PC-9 (cell line): ENCODE measurements at regions not wholly inside any gene's neighbourhood (a gene's known extent, or its start where the extent isn't known, plus 50 kb on each side); places are given as distances from the start of the nearest gene placed in this dataset.

Experiments
- BruUV-seq: library from RNA; stranded (reverse); fragments of 400-500 nt; replicated peaks from 2 replicates; lab custom pipeline; 2021; lab: Mats Ljungman, UMichigan
- CTCF ChIA-PET: fragments of 300-600 bp; sonication (Branson Sonifier 250); formaldehyde crosslinking; loops from one replicate; lab custom pipeline; 2022; ENCODE audit warnings: antibody characterized with exemption; lab: Charles Lee
- POLR2A ChIA-PET: fragments of 300-600 bp; sonication (Branson Sonifier 250); formaldehyde crosslinking; loops from one replicate; lab custom pipeline; 2022; ENCODE audit warnings: antibody characterized with exemption; ENCODE audit not compliant: unreplicated experiment; lab: Charles Lee
- DNase-seq, 2 experiments: peaks; one replicate each; pipeline versions ENCODE4 v3.0.0 to v3.0.0-alpha.2; 2015 to 2022; ENCODE audit warnings: mixed read lengths in 1 of 2
- H2AFZ ChIP-seq: fragments of 200-600 bp; sonication (generic); 2 replicates; pipeline ENCODE4 v1.8.1; 2017; ENCODE audit warnings: antibody characterized with exemption
- H3F3A ChIP-seq: fragments of 200-600 bp; sonication (generic); 2 replicates; pipeline ENCODE4 v1.8.1; 2017; ENCODE audit warnings: antibody characterized with exemption, mild to moderate bottlenecking, low read depth; ENCODE audit not compliant: insufficient read depth
- H3K27ac ChIP-seq: fragments of 200-600 bp; sonication (generic); 2 replicates; pipeline ENCODE4 v1.6.1; 2016; ENCODE audit warnings: mixed run types
- H3K27me3 ChIP-seq: fragments of 200-600 bp; sonication (generic); 2 replicates; pipeline ENCODE4 v1.6.1; 2016; ENCODE audit warnings: low read depth, mixed run types; ENCODE audit not compliant: insufficient read depth
- H3K36me3 ChIP-seq: fragments of 200-600 bp; sonication (generic); 2 replicates; pipeline ENCODE4 v1.6.1; 2016; ENCODE audit warnings: low read depth, mixed run types
- H3K4me1 ChIP-seq: fragments of 200-600 bp; sonication (generic); replicated peaks from 2 replicates; pipeline ENCODE4 v1.6.1; 2016; ENCODE audit warnings: mixed run types; ENCODE audit not compliant: insufficient read depth
- H3K4me2 ChIP-seq: fragments of 200-600 bp; sonication (generic); 2 replicates; pipeline ENCODE4 v1.6.1; 2017; ENCODE audit warnings: mixed run types
- H3K4me3 ChIP-seq: fragments of 200-600 bp; sonication (generic); 2 replicates; pipeline ENCODE4 v1.6.1; 2016; ENCODE audit warnings: mixed run types
- H3K79me2 ChIP-seq: fragments of 200-600 bp; sonication (generic); 2 replicates; pipeline ENCODE4 v1.6.1; 2017; ENCODE audit warnings: low read depth, mixed run types
- H3K9me2 ChIP-seq: fragments of 200-600 bp; sonication (generic); 2 replicates; pipeline ENCODE4 v1.8.1; 2017; ENCODE audit warnings: mild to moderate bottlenecking; ENCODE audit not compliant: insufficient read depth
- H3K9me3 ChIP-seq: fragments of 200-600 bp; sonication (generic); 2 replicates; pipeline ENCODE4 v1.8.1; 2016; ENCODE audit warnings: low read depth; ENCODE audit not compliant: insufficient read depth
- H4K20me1 ChIP-seq: fragments of 200-600 bp; sonication (generic); 2 replicates; pipeline ENCODE4 v1.8.1; 2017; ENCODE audit not compliant: insufficient read depth
- EZH2 ChIP-seq: fragments of 200-600 bp; sonication (generic); IDR thresholded peaks from 2 replicates; pipeline ENCODE4 v1.8.0; 2017; ENCODE audit warnings: antibody characterized with exemption, low read depth
- intact Hi-C: fragments of 100-400 bp; cut with micrococcal nuclease; formaldehyde crosslinking; loops from one replicate; pipeline ENCODE4 v1.10.0; 2022; ENCODE audit not compliant: unreplicated experiment
- TF ChIP-seq, protein P1 (sequence below): fragments of 200-600 bp; sonication (generic); conservative IDR thresholded peaks from 2 replicates; pipeline ENCODE4 v1.6.1; 2017; ENCODE audit warnings: mixed run types, antibody characterized with exemption, mild to moderate bottlenecking, moderate library complexity

DNA sequence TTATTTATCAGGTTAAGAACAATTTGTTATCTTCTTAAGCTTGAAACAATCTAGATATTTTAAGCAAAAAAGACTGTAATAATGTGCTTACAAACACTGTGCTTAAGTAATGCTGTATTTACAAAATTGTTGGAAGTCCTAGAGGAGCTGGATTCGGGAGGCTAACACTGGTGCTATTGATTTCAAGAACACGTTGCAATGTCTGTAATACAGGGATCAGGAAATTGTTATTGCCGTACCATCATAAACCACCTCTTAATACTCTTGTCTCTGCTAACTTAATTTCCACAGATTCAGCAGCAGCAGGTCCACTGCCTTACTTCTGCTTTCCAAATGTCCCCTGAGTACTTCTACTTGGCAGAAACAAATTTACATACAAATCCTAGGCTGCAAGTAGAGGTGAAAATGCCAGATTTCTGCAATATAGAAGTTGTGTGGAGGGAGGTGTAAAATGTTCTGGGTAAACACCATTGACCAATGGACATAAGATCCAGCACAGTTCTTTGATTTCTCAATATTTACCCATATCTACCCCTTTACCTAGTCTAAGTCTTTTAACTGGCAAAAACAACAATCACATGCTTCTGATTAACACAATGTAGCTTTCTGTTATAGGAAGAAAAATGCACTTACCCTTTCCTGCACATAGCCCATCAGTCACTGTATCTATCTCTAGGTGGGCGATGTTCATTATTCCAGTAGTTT, 663.4 kb downstream of the TMTC2 start:
- DNase-seq = no peak
- intact Hi-C loops = no loop called here
- ChIA-PET CTCF (no interaction called here), POLR2A (no interaction called here)
- no peak overlapping the region for H3K27ac ChIP-seq
- H3K9me3 ChIP-seq = no peaks in the 10 kb centered on the region
- H3K79me2 ChIP-seq = no peaks in the 10 kb centered on the region
- H3K9me2 ChIP-seq = no peaks in the 10 kb centered on the region
- H4K20me1 ChIP-seq = no peaks in the 10 kb centered on the region
- no peak overlapping the region for H3K4me2 ChIP-seq
- no peak overlapping the region for H3K4me3 ChIP-seq
- no peaks in the 10 kb centered on the region for H3F3A ChIP-seq
- BruUV-seq = no TSS peak
- no peaks in the 10 kb centered on the region for H3K36me3 ChIP-seq
- H2AFZ ChIP-seq = no peak overlapping the region
- no peaks in the 10 kb centered on the region for H3K27me3 ChIP-seq
- TF ChIP-seq, protein P1, sequence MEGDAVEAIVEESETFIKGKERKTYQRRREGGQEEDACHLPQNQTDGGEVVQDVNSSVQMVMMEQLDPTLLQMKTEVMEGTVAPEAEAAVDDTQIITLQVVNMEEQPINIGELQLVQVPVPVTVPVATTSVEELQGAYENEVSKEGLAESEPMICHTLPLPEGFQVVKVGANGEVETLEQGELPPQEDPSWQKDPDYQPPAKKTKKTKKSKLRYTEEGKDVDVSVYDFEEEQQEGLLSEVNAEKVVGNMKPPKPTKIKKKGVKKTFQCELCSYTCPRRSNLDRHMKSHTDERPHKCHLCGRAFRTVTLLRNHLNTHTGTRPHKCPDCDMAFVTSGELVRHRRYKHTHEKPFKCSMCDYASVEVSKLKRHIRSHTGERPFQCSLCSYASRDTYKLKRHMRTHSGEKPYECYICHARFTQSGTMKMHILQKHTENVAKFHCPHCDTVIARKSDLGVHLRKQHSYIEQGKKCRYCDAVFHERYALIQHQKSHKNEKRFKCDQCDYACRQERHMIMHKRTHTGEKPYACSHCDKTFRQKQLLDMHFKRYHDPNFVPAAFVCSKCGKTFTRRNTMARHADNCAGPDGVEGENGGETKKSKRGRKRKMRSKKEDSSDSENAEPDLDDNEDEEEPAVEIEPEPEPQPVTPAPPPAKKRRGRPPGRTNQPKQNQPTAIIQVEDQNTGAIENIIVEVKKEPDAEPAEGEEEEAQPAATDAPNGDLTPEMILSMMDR = no peak
- no peak for TF ChIP-seq EZH2
- H3K4me1 ChIP-seq = no peaks in the 10 kb centered on the region

DNA sequence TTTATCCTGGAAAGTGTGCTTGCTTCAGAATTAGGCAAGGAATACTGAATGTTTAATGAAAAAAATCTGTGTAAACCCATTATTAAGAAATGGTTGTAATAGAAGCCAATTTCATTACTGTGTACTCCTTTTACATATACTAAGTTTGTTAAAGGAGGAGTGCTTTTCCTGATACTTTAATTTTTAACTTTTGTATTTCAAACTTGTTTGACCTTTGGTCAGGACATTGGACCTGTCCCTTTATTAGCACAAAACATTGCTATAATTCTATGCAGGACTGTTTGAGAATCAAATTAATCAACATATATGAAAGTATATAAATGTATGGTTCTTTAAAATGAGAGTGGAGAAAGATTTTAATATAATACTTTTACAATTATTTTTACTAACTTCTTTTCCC, 659.6 kb downstream of the TMTC2 start:
- no peak for DNase-seq
- Histone ChIP-seq H3K4me3 (no peak overlapping the region), H3F3A (no peaks in the 10 kb centered on the region), H4K20me1 (no peaks in the 10 kb centered on the region), H3K36me3 (no peaks in the 10 kb centered on the region), H3K27me3 (no peaks in the 10 kb centered on the region), H3K9me3 (no peaks in the 10 kb centered on the region), H3K79me2 (no peaks in the 10 kb centered on the region), H3K4me1 (no peaks in the 10 kb centered on the region), H3K9me2 (no peaks in the 10 kb centered on the region), H3K4me2 (no peak overlapping the region), H2AFZ (no peak overlapping the region), H3K27ac (no peak overlapping the region)
- CTCF ChIA-PET = no interaction called here
- TF ChIP-seq, protein P1 = no peak
- TF ChIP-seq EZH2 = no peak
- intact Hi-C loops = no loop called here
- POLR2A ChIA-PET = no interaction called here
- no TSS peak for BruUV-seq

DNA sequence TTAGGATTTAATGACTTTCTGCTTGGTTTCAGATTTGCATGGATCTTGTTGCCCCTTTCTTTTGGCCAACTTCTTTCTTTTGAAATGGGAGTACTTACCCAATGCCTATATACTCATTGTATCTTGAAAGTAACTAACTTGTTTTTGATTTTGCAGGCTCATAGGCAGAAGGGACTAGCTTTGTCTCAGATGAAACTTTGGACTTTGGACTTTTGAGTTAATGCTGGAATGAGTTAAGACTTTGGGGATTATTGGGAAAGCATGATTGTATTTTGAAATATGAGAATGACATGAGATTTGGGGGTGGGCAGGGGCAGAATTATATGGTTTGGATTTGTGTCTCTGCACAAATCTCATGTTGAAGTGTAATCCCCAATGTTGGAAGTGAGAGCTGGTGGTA, 657.1 kb downstream of the TMTC2 start:
- Histone ChIP-seq H3K27ac (no peak overlapping the region), H3K4me3 (no peak overlapping the region), H3K27me3 (no peaks in the 10 kb centered on the region), H3K79me2 (no peaks in the 10 kb centered on the region), H3K36me3 (no peaks in the 10 kb centered on the region), H3K4me1 (no peaks in the 10 kb centered on the region), H3K9me3 (no peaks in the 10 kb centered on the region), H3K9me2 (no peaks in the 10 kb centered on the region), H3K4me2 (no peak overlapping the region), H2AFZ (no peak overlapping the region), H4K20me1 (no peaks in the 10 kb centered on the region), H3F3A (no peaks in the 10 kb centered on the region)
- no peak for DNase-seq
- BruUV-seq = no TSS peak
- CTCF ChIA-PET = no interaction called here
- POLR2A ChIA-PET = no interaction called here
- intact Hi-C loops = no loop called here
- TF ChIP-seq, protein P1 = no peak
- no peak for TF ChIP-seq EZH2
